Endothelial cell (in vitro differentiated cells): ENCODE measurements at regions not wholly inside any gene's neighbourhood (a gene's known extent, or its start where the extent isn't known, plus 50 kb on each side); places are given as distances from the start of the nearest gene placed in this dataset.

Experiments used
- DNase-seq: peaks from one replicate; pipeline ENCODE4 v3.0.0; 2021; ENCODE audit warnings: low spot score
- H3K27ac Mint-ChIP-seq: one replicate; pipeline ENCODE4 v1.8.0; 2021; ENCODE audit warnings: mixed read lengths, inconsistent platforms; ENCODE audit not compliant: unreplicated experiment
- H3K27me3 Mint-ChIP-seq: one replicate; pipeline ENCODE4 v1.8.0; 2021; ENCODE audit warnings: mild to moderate bottlenecking, moderate library complexity, mixed read lengths, inconsistent platforms; ENCODE audit not compliant: unreplicated experiment
- H3K36me3 Mint-ChIP-seq: one replicate; pipeline ENCODE4 v1.8.0; 2021; ENCODE audit warnings: mild to moderate bottlenecking, low read depth, mixed read lengths, inconsistent platforms; ENCODE audit not compliant: unreplicated experiment
- H3K4me1 Mint-ChIP-seq: one replicate; pipeline ENCODE4 v1.8.0; 2021; ENCODE audit warnings: mild to moderate bottlenecking, mixed read lengths, inconsistent platforms; ENCODE audit not compliant: unreplicated experiment
- H3K4me3 Mint-ChIP-seq: one replicate; pipeline ENCODE4 v1.8.0; 2021; ENCODE audit warnings: mild to moderate bottlenecking, mixed read lengths, inconsistent platforms; ENCODE audit not compliant: unreplicated experiment
- H3K9me3 Mint-ChIP-seq: one replicate; pipeline ENCODE4 v1.8.0; 2021; ENCODE audit warnings: mixed read lengths, inconsistent platforms; ENCODE audit not compliant: unreplicated experiment
- TF ChIP-seq, protein P1 (sequence below): fragments of 200-600 bp; sonication (generic); IDR thresholded peaks from one replicate; pipeline ENCODE4 v1.5.0; 2021; ENCODE audit warnings: antibody characterized with exemption; ENCODE audit not compliant: unreplicated experiment

GRCh38 chr5:165305596-165305995 lies 1800.2 kb downstream of the MAT2B start:
- Mint-ChIP-seq H3K9me3 (no peaks in the 10 kb centered on the region), H3K27me3 (no peaks in the 10 kb centered on the region), H3K4me3 (no peak overlapping the region), H3K27ac (no peak overlapping the region), H3K36me3 (no peaks in the 10 kb centered on the region), H3K4me1 (no peaks in the 10 kb centered on the region)
- TF ChIP-seq, protein P1, sequence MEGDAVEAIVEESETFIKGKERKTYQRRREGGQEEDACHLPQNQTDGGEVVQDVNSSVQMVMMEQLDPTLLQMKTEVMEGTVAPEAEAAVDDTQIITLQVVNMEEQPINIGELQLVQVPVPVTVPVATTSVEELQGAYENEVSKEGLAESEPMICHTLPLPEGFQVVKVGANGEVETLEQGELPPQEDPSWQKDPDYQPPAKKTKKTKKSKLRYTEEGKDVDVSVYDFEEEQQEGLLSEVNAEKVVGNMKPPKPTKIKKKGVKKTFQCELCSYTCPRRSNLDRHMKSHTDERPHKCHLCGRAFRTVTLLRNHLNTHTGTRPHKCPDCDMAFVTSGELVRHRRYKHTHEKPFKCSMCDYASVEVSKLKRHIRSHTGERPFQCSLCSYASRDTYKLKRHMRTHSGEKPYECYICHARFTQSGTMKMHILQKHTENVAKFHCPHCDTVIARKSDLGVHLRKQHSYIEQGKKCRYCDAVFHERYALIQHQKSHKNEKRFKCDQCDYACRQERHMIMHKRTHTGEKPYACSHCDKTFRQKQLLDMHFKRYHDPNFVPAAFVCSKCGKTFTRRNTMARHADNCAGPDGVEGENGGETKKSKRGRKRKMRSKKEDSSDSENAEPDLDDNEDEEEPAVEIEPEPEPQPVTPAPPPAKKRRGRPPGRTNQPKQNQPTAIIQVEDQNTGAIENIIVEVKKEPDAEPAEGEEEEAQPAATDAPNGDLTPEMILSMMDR, result no peak
- DNase-seq, result no peak

- H3K9me3 Mint-ChIP-seq, result no peaks in the 10 kb centered on the region
- no peaks in the 10 kb centered on the region for H3K36me3 Mint-ChIP-seq
- no peak for DNase-seq
- no peaks in the 10 kb centered on the region for H3K4me1 Mint-ChIP-seq
- no peak overlapping the region for H3K27ac Mint-ChIP-seq
- H3K27me3 Mint-ChIP-seq, result no peaks in the 10 kb centered on the region
- no peak overlapping the region for H3K4me3 Mint-ChIP-seq
- TF ChIP-seq, protein P1, result no peak
Observed at GRCh38 chr5:165309446-165309845, 1804.0 kb downstream of the MAT2B start.

DNA sequence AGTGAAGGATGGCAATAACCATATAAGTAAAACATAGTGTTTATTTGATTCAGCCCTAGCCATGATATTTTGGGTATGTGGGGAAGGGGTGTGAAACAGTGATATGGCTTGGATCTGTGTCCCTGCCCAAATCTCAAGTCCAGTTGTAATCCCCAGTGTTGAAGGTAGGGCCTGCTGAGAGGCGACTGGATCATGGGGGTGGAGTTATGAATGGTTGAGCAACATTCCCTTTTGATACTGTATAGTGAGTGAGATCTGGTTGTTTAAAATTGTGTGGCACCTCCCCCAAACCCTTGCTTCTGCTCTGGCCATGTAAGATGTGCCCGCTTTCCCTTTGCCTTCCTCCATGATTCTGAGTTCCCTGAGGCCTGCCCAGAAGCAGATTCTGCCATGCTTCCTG lies 1804.6 kb downstream of the MAT2B start:
- Mint-ChIP-seq H3K4me3 (no peak overlapping the region), H3K27ac (no peak overlapping the region), H3K9me3 (no peaks in the 10 kb centered on the region), H3K27me3 (no peaks in the 10 kb centered on the region), H3K36me3 (no peaks in the 10 kb centered on the region), H3K4me1 (no peaks in the 10 kb centered on the region)
- no peak for DNase-seq
- TF ChIP-seq, protein P1, result no peak

DNA sequence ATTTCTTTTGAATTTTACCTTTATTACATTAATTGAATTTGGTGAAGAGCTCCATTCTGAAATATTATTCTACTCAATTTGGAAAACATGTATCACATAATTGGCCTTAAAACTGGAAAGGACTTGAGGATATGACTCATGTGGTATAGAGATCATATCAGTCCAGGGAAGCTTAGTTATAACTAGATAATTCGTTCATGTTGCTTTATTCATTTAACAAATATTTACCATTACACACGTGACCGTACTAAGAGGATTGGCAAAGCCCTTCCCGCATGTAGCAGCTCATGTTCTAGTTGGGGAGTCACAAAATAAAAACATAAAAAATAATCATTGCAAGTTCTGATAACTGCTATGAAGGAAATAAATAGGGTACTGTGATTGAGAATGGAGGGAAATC lies 1816.5 kb downstream of the MAT2B start:
- Mint-ChIP-seq H3K36me3 (no peaks in the 10 kb centered on the region), H3K27ac (no peak overlapping the region), H3K4me3 (no peak overlapping the region), H3K27me3 (no peaks in the 10 kb centered on the region), H3K9me3 (peaks cover 8% of the 10 kb centered on the region), H3K4me1 (no peaks in the 10 kb centered on the region)
- TF ChIP-seq, protein P1, result no peak
- DNase-seq, result no peak

DNA sequence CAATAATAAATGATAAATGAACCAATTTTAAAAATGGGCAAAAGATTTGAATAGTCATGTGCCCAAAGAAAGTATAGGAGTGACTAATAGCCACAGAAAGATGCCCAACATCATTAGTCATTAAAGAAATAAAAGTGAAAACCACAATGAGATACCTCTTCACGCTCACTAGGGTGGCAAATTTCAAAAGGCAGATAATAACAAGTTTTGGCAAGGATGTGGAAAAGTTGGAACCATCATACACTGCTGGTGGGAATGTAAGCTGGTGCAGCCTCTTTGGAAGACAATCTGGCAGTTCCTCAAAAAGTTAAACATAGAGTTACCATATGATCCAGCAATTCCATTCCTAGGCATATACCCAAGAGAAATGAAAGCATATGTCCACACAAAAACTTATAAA lies 1819.8 kb downstream of the MAT2B start:
- H3K27me3 Mint-ChIP-seq, result no peaks in the 10 kb centered on the region
- no peak for DNase-seq
- H3K36me3 Mint-ChIP-seq, result no peaks in the 10 kb centered on the region
- H3K27ac Mint-ChIP-seq, result no peak overlapping the region
- no peaks in the 10 kb centered on the region for H3K4me1 Mint-ChIP-seq
- H3K4me3 Mint-ChIP-seq, result no peak overlapping the region
- TF ChIP-seq, protein P1, result no peak
- H3K9me3 Mint-ChIP-seq, result no peaks in the 10 kb centered on the region
